ENCODE measurements at regions not wholly inside any gene's neighbourhood (a gene's known extent, or its start where the extent isn't known, plus 50 kb on each side); places are given as distances from the start of the nearest gene placed in this dataset.

DNA sequence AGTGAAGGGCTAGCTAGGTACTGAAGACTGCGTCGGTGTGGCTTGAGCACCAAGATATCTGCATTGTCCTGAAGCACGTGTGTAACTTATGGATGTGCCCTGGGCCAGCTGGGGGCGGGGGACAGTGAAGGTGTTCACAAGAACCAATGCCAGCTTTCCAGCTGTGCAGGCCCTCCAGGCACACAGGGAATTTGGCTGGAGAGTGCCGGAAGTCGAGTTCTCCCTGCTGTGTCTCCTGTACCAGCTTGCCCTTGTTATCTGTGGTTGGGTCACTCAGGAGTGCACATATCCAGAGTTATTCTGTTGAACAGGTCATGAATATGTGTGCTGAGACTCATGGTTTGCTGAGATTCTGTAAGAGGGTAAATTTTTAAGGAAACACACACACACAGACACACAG is 75.9 kb upstream of the CRY1 start:
- TF ChIP-seq EZH2 (IDR thresholded peaks at IDR 0.05; ENCODE audit: insufficient read depth, poor library complexity, severe bottlenecking): no peak
- TF ChIP-seq EZH2phosphoT487 (IDR thresholded peaks at IDR 0.05; ENCODE audit: insufficient read depth, low read depth): no peak

Measured in GM23248 (cell line).